Mesendoderm (in vitro differentiated cells): ENCODE measurements at regions not wholly inside any gene's neighbourhood (a gene's known extent, or its start where the extent isn't known, plus 50 kb on each side); places are given as distances from the start of the nearest gene placed in this dataset.

Experiments used
- DNase-seq: peaks from one replicate; pipeline ENCODE4 v3.0.0; 2013
- H2AK5ac ChIP-seq: 2 replicates; pipeline ENCODE4 v1.6.1; 2013; ENCODE audit warnings: low read length, inconsistent platforms
- H2BK120ac ChIP-seq: 2 replicates; pipeline ENCODE4 v1.6.1; 2013; ENCODE audit warnings: low read depth, mild to moderate bottlenecking, low read length, moderate library complexity, mixed read lengths
- H2BK15ac ChIP-seq: replicated peaks from 2 replicates; pipeline ENCODE4 v1.6.1; 2013; ENCODE audit warnings: low read depth, mild to moderate bottlenecking, moderate library complexity
- H2BK5ac ChIP-seq: 2 replicates; pipeline ENCODE4 v1.6.1; 2013; ENCODE audit warnings: low read length, inconsistent platforms
- H3K18ac ChIP-seq: 2 replicates; pipeline ENCODE4 v1.6.1; 2013; ENCODE audit warnings: mild to moderate bottlenecking, low read length, mixed read lengths
- H3K23ac ChIP-seq: one replicate; pipeline ENCODE4 v1.6.1; 2013; ENCODE audit warnings: low read length
- H3K27ac ChIP-seq: 2 replicates; pipeline ENCODE4 v1.5.1; 2013; ENCODE audit warnings: low read depth, mild to moderate bottlenecking, inconsistent platforms, low read length, moderate library complexity
- H3K27me3 ChIP-seq: 2 replicates; pipeline ENCODE4 v1.6.1; 2013; ENCODE audit warnings: low read length, control low read depth, mild to moderate bottlenecking, inconsistent platforms; ENCODE audit not compliant: insufficient read depth, poor library complexity
- H3K36me3 ChIP-seq: 2 replicates; pipeline ENCODE4 v1.6.1; 2013; ENCODE audit warnings: low read length, inconsistent platforms; ENCODE audit not compliant: control insufficient read depth, insufficient read depth
- H3K4ac ChIP-seq: one replicate; pipeline ENCODE4 v1.6.1; 2013; ENCODE audit warnings: low read depth, mild to moderate bottlenecking, low read length, moderate library complexity
- H3K4me1 ChIP-seq: 2 replicates; pipeline ENCODE4 v1.6.1; 2013; ENCODE audit warnings: low read depth, low read length, inconsistent platforms; ENCODE audit not compliant: control insufficient read depth
- H3K4me2 ChIP-seq: 2 replicates; pipeline ENCODE4 v1.6.1; 2013; ENCODE audit warnings: low read length
- H3K4me3 ChIP-seq: 2 replicates; pipeline ENCODE4 v1.5.1; 2013; ENCODE audit warnings: mild to moderate bottlenecking, low read length
- H3K56ac ChIP-seq: one replicate; pipeline ENCODE4 v1.6.1; 2013; ENCODE audit warnings: low read length
- H3K79me1 ChIP-seq: 2 replicates; pipeline ENCODE4 v1.6.1; 2013; ENCODE audit warnings: low read length, inconsistent platforms
- H3K79me2 ChIP-seq: 2 replicates; pipeline ENCODE4 v1.6.1; 2013; ENCODE audit warnings: mild to moderate bottlenecking, low read length; ENCODE audit not compliant: control insufficient read depth, insufficient read depth
- H3K9ac ChIP-seq: 2 replicates; pipeline ENCODE4 v1.6.1; 2013; ENCODE audit warnings: low read length, inconsistent platforms
- H4K5ac ChIP-seq: one replicate; pipeline ENCODE4 v1.6.1; 2013; ENCODE audit warnings: low read length
- H4K8ac ChIP-seq: one replicate; pipeline ENCODE4 v1.6.1; 2013; ENCODE audit warnings: low read depth, mild to moderate bottlenecking, control low read depth, low read length, moderate library complexity
- WGBS: extraction: QIAGEN DNeasy Blood & Tissue Kit; methylation state at CpG from one replicate; pipeline ENCODE4 v1.1.7; 2013; ENCODE audit warnings: low lambda C conversion rate, missing lambda C conversion rate; ENCODE audit not compliant: insufficient coverage; ENCODE audit errors: extremely low coverage; 5-methylcytosine and 5-hydroxymethylcytosine counted together

DNA sequence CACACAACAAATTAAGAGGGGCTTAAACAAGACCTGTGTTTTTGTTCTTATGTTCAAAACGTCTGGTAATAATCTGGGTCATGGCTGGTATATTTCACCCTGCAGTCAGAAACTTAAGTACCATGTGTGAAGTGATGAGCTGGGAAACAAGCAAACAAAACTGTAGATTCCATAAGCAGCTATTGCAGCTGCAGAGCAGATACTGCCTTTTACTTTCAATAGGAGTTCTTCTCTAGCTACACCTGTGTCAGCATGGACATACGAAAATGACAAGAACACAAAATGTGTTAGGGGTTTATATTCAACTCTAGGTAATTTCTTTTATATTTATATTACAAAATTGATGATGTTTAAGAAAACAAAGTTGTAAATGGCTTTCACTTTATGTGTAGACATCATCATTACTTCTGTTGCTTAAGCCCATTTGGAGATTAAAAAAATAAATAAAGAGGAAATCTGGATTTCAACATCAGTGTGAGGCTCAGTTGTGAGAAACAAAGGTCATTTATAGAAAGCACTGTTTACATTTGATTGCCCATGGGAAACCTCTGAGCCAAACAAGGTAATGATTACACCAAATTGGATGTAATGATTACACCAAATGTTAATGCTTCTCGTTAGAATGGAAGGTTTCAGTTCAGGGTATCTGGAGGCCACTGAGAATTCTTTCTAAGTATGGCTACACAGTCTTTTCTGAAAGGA, 451.0 kb upstream of the SLC10A2 start:
- H2BK5ac ChIP-seq: no peak overlapping the region
- no peaks in the 10 kb centered on the region for H3K79me2 ChIP-seq
- H2AK5ac ChIP-seq: no peak overlapping the region
- no peak overlapping the region for H3K4me2 ChIP-seq
- H3K56ac ChIP-seq: no peak overlapping the region
- no peak overlapping the region for H3K27ac ChIP-seq
- no peak overlapping the region for H4K5ac ChIP-seq
- no peak overlapping the region for H3K4me3 ChIP-seq
- H3K4me1 ChIP-seq: no peaks in the 10 kb centered on the region
- H3K36me3 ChIP-seq: no peaks in the 10 kb centered on the region
- H3K18ac ChIP-seq: no peak overlapping the region
- H4K8ac ChIP-seq: no peak overlapping the region
- no peak overlapping the region for H3K4ac ChIP-seq
- no CpG with 5 or more reads among the region's 3 CpGs for WGBS
- no peak overlapping the region for H2BK120ac ChIP-seq
- no peaks in the 10 kb centered on the region for H3K27me3 ChIP-seq
- H3K9ac ChIP-seq: no peak overlapping the region
- no peak overlapping the region for H3K23ac ChIP-seq
- no peaks in the 10 kb centered on the region for H3K79me1 ChIP-seq
- H2BK15ac ChIP-seq: no peak overlapping the region
- no peak for DNase-seq

- H3K79me1 ChIP-seq: no peaks in the 10 kb centered on the region
- H2BK5ac ChIP-seq: no peak overlapping the region
- H3K27me3 ChIP-seq: no peaks in the 10 kb centered on the region
- H4K5ac ChIP-seq: no peak overlapping the region
- WGBS: no CpG with 5 or more reads among the region's 6 CpGs
- H3K4me3 ChIP-seq: no peak overlapping the region
- DNase-seq: no peak
- H2AK5ac ChIP-seq: no peak overlapping the region
- no peak overlapping the region for H4K8ac ChIP-seq
- no peak overlapping the region for H3K9ac ChIP-seq
- peak overlapping the region; percentile 39 for H3K18ac ChIP-seq
- no peak overlapping the region for H2BK15ac ChIP-seq
- H3K23ac ChIP-seq: no peak overlapping the region
- no peak overlapping the region for H3K56ac ChIP-seq
- no peak overlapping the region for H3K4ac ChIP-seq
- H3K4me1 ChIP-seq: no peaks in the 10 kb centered on the region
- no peak overlapping the region for H2BK120ac ChIP-seq
- no peak overlapping the region for H3K27ac ChIP-seq
- H3K4me2 ChIP-seq: no peak overlapping the region
- H3K79me2 ChIP-seq: no peaks in the 10 kb centered on the region
- H3K36me3 ChIP-seq: no peaks in the 10 kb centered on the region
Measured at GRCh38 chr13:103516015-103516795, 450.0 kb upstream of the SLC10A2 start.

DNA sequence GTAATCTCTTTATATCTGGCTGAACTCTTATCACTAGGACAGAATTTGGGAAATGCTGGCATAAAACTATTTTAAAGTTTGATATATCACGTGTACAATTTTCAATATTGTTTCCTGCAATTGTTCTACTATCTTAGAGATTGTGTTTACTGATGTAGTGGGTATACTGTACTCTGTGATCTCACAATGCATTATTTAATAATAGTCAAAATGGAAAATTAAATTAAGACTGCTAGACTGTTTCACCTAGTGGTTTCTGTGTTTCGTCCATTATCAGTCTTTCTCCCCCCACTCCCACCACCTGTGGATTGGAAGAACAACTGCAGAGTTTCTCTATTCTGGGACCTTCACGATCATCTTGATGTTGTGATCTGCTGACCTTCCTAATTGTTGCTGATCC, 449.2 kb upstream of the SLC10A2 start:
- H3K18ac ChIP-seq: no peak overlapping the region
- no peak overlapping the region for H2BK15ac ChIP-seq
- no peak overlapping the region for H3K23ac ChIP-seq
- no peak overlapping the region for H4K8ac ChIP-seq
- H3K79me1 ChIP-seq: no peaks in the 10 kb centered on the region
- H3K4me1 ChIP-seq: no peaks in the 10 kb centered on the region
- no peak overlapping the region for H3K27ac ChIP-seq
- H3K36me3 ChIP-seq: no peaks in the 10 kb centered on the region
- no CpG with 5 or more reads among the region's 3 CpGs for WGBS
- no peak overlapping the region for H3K9ac ChIP-seq
- no peak overlapping the region for H2BK5ac ChIP-seq
- H4K5ac ChIP-seq: no peak overlapping the region
- H3K4ac ChIP-seq: no peak overlapping the region
- H2BK120ac ChIP-seq: no peak overlapping the region
- no peaks in the 10 kb centered on the region for H3K79me2 ChIP-seq
- no peak for DNase-seq
- H3K56ac ChIP-seq: no peak overlapping the region
- H3K4me2 ChIP-seq: no peak overlapping the region
- no peak overlapping the region for H3K4me3 ChIP-seq
- H2AK5ac ChIP-seq: no peak overlapping the region
- H3K27me3 ChIP-seq: no peaks in the 10 kb centered on the region

- no peaks in the 10 kb centered on the region for H3K36me3 ChIP-seq
- H2BK15ac ChIP-seq: no peak overlapping the region
- H4K8ac ChIP-seq: no peak overlapping the region
- no peak overlapping the region for H3K9ac ChIP-seq
- H3K27me3 ChIP-seq: no peaks in the 10 kb centered on the region
- H3K27ac ChIP-seq: no peak overlapping the region
- H3K79me2 ChIP-seq: no peaks in the 10 kb centered on the region
- no peak overlapping the region for H3K56ac ChIP-seq
- no peak overlapping the region for H3K23ac ChIP-seq
- no peak overlapping the region for H4K5ac ChIP-seq
- no peak overlapping the region for H3K4ac ChIP-seq
- no peak overlapping the region for H2AK5ac ChIP-seq
- H3K4me3 ChIP-seq: no peak overlapping the region
- H3K18ac ChIP-seq: no peak overlapping the region
- H2BK5ac ChIP-seq: no peak overlapping the region
- no CpG with 5 or more reads among the region's 2 CpGs for whole genome bisulfite sequencing
- no peak overlapping the region for H3K4me2 ChIP-seq
- H3K79me1 ChIP-seq: no peaks in the 10 kb centered on the region
- no peak overlapping the region for H2BK120ac ChIP-seq
- no peak for DNase-seq
- no peaks in the 10 kb centered on the region for H3K4me1 ChIP-seq
Measured at GRCh38 chr13:103514619-103515018, 448.4 kb upstream of the SLC10A2 start.

DNA sequence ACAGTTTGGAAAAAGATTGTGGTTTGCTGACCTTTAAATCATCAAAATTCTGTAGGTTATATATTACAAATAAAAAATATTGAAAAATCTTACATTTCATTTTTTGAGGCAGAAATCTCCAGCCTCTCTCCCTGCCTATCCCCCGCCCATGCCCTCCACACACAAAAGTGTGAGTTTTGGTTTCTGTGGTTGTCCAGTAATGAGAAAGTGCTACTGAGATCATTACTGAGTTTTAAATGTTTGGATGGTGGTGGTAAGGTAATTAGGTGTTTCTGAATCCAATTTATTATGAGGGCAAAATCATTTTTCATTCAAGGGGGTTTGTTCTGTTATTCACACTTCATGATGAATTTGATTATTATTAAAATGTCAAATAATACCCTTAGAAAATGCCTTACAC, 448.0 kb upstream of the SLC10A2 start:
- Histone ChIP-seq H3K18ac (no peak overlapping the region), H3K4me3 (no peak overlapping the region), H3K79me1 (no peaks in the 10 kb centered on the region), H3K4me2 (no peak overlapping the region), H2BK5ac (no peak overlapping the region), H3K36me3 (no peaks in the 10 kb centered on the region), H2BK120ac (no peak overlapping the region), H3K56ac (no peak overlapping the region), H4K8ac (no peak overlapping the region), H3K79me2 (no peaks in the 10 kb centered on the region), H3K4ac (no peak overlapping the region), H4K5ac (no peak overlapping the region), H3K27ac (no peak overlapping the region), H3K4me1 (no peaks in the 10 kb centered on the region), H2BK15ac (no peak overlapping the region), H3K23ac (no peak overlapping the region), H3K9ac (no peak overlapping the region), H3K27me3 (no peaks in the 10 kb centered on the region), H2AK5ac (no peak overlapping the region)
- DNase-seq: no peak
- no CpG with 5 or more reads among the region's 1 CpG for WGBS
